Osteoblast (primary cell): ENCODE measurements at regions not wholly inside any gene's neighbourhood (a gene's known extent, or its start where the extent isn't known, plus 50 kb on each side); places are given as distances from the start of the nearest gene placed in this dataset.

Source experiments
- DNase-seq: peaks from one replicate; pipeline ENCODE4 v3.0.0; 2011; ENCODE audit warnings: low spot score, mixed read lengths; ENCODE audit not compliant: insufficient read length; ENCODE audit errors: missing footprints
- H2AFZ ChIP-seq: 2 replicates; pipeline ENCODE4 v1.6.0; 2011; ENCODE audit warnings: mild to moderate bottlenecking, low read length
- H3K27ac ChIP-seq: 2 replicates; pipeline ENCODE4 v1.5.1; 2011; ENCODE audit warnings: mild to moderate bottlenecking, low read depth, low read length, moderate library complexity
- H3K27me3 ChIP-seq: 2 replicates; pipeline ENCODE4 v1.6.0; 2012; ENCODE audit warnings: mild to moderate bottlenecking, control low read depth, inconsistent platforms, low read length, moderate library complexity; ENCODE audit not compliant: insufficient read depth
- H3K36me3 ChIP-seq: 2 replicates; pipeline ENCODE4 v1.5.1; 2011; ENCODE audit warnings: mild to moderate bottlenecking, low read length, control low read depth, moderate library complexity; ENCODE audit not compliant: insufficient read depth
- H3K4me1 ChIP-seq: 2 replicates; pipeline ENCODE4 v1.5.1; 2011; ENCODE audit warnings: mild to moderate bottlenecking, low read length, control low read depth, moderate library complexity; ENCODE audit not compliant: insufficient read depth
- H3K4me2 ChIP-seq: 2 replicates; pipeline ENCODE4 v1.6.0; 2011; ENCODE audit warnings: mild to moderate bottlenecking, low read length; ENCODE audit not compliant: insufficient read depth
- H3K4me3 ChIP-seq: fragments of 200-600 bp; sonication (generic); 3 replicates; pipeline ENCODE4 v1.5.1; 2012; ENCODE audit warnings: mild to moderate bottlenecking, low read length, inconsistent platforms; ENCODE audit not compliant: insufficient read depth
- H3K79me2 ChIP-seq: 2 replicates; pipeline ENCODE4 v1.6.0; 2012; ENCODE audit warnings: mild to moderate bottlenecking, low read length, control low read depth, inconsistent platforms; ENCODE audit not compliant: insufficient read depth
- H3K9me3 ChIP-seq: 2 replicates; pipeline ENCODE4 v1.5.1; 2011; ENCODE audit warnings: low read depth, low read length, control low read depth
- H4K20me1 ChIP-seq: 2 replicates; pipeline ENCODE4 v1.6.0; 2012; ENCODE audit warnings: mild to moderate bottlenecking, low read length, control low read depth; ENCODE audit not compliant: insufficient read depth
- CTCF ChIP-seq: IDR thresholded peaks from 2 replicates; pipeline ENCODE4 v1.5.1; 2011; ENCODE audit warnings: mild to moderate bottlenecking, low read depth, low read length, moderate library complexity; ENCODE audit errors: extremely low read depth

- H3K9me3 ChIP-seq = no peaks in the 10 kb centered on the region
- H3K4me1 ChIP-seq = no peaks in the 10 kb centered on the region
- no peaks in the 10 kb centered on the region for H3K79me2 ChIP-seq
- no peak overlapping the region for H3K27ac ChIP-seq
- no peaks in the 10 kb centered on the region for H4K20me1 ChIP-seq
- no peak for DNase-seq
- no peak overlapping the region for H3K4me2 ChIP-seq
- H3K4me3 ChIP-seq = no peak overlapping the region
- no peak for TF ChIP-seq CTCF
- H3K27me3 ChIP-seq = no peaks in the 10 kb centered on the region
- H2AFZ ChIP-seq = no peak overlapping the region
- H3K36me3 ChIP-seq = no peaks in the 10 kb centered on the region
Measured at GRCh38 chr1:81374481-81374880, 426.3 kb upstream of the ADGRL2 start.

- Histone ChIP-seq H3K79me2 (no peaks in the 10 kb centered on the region), H3K36me3 (no peaks in the 10 kb centered on the region), H3K27ac (no peak overlapping the region), H3K4me1 (no peaks in the 10 kb centered on the region), H3K9me3 (no peaks in the 10 kb centered on the region), H3K4me3 (no peak overlapping the region), H4K20me1 (no peaks in the 10 kb centered on the region), H3K27me3 (no peaks in the 10 kb centered on the region), H3K4me2 (no peak overlapping the region), H2AFZ (no peak overlapping the region)
- DNase-seq = no peak
- TF ChIP-seq CTCF = no peak
Measured at GRCh38 chr1:81371864-81372263, 428.9 kb upstream of the ADGRL2 start.

GRCh38 chr1:81369833-81370232 is 430.9 kb upstream of the ADGRL2 start:
- Histone ChIP-seq H3K79me2 (no peaks in the 10 kb centered on the region), H3K4me3 (no peak overlapping the region), H3K4me2 (no peak overlapping the region), H2AFZ (no peak overlapping the region), H3K9me3 (no peaks in the 10 kb centered on the region), H4K20me1 (no peaks in the 10 kb centered on the region), H3K27me3 (no peaks in the 10 kb centered on the region), H3K27ac (no peak overlapping the region), H3K36me3 (no peaks in the 10 kb centered on the region), H3K4me1 (no peaks in the 10 kb centered on the region)
- no peak for DNase-seq
- TF ChIP-seq CTCF = no peak

- Histone ChIP-seq H3K27ac (no peak overlapping the region), H2AFZ (no peak overlapping the region)
- DNase-seq = no peak
Measured at GRCh38 chr1:81366173-81366572, 434.6 kb upstream of the ADGRL2 start.

More at GRCh38 chr1:81366173-81366572, 434.6 kb upstream of the ADGRL2 start:
- no peaks in the 10 kb centered on the region for H3K36me3 ChIP-seq
- TF ChIP-seq CTCF = no peak
- H4K20me1 ChIP-seq = no peaks in the 10 kb centered on the region
- no peaks in the 10 kb centered on the region for H3K9me3 ChIP-seq
- no peaks in the 10 kb centered on the region for H3K27me3 ChIP-seq
- H3K4me2 ChIP-seq = no peak overlapping the region
- H3K4me1 ChIP-seq = no peaks in the 10 kb centered on the region
- no peaks in the 10 kb centered on the region for H3K79me2 ChIP-seq
- no peak overlapping the region for H3K4me3 ChIP-seq
